ENCODE measurements at regions not wholly inside any gene's neighbourhood (a gene's known extent, or its start where the extent isn't known, plus 50 kb on each side); places are given as distances from the start of the nearest gene placed in this dataset.

DNA sequence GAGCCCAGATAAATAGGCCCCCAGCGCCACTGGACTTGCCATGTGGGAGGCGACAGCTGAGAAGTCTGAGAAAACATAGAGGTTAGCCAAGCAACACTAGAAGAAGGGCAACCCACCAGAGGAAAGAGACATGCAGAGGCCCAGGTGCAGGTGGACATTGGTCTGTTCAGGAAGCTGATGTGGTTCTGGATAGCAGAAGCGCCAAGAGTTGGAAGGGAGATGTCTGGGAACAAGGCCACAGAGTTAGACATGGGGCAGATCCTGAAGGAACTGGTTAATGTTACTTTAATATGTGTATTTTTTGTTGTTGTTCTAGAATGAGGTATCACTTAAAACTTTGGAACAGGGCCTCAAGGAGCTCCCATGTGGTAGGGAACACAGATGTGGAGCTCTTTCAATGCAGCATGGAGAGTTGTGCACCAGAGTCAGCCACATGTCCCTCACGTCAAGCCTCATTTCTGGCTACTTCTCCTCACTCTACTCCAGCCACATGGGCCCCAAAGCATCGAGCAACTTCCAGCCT lies 62.2 kb upstream of the PKDCC start:
- DNase-seq (ENCODE audit: low spot score) = no peak

DNA sequence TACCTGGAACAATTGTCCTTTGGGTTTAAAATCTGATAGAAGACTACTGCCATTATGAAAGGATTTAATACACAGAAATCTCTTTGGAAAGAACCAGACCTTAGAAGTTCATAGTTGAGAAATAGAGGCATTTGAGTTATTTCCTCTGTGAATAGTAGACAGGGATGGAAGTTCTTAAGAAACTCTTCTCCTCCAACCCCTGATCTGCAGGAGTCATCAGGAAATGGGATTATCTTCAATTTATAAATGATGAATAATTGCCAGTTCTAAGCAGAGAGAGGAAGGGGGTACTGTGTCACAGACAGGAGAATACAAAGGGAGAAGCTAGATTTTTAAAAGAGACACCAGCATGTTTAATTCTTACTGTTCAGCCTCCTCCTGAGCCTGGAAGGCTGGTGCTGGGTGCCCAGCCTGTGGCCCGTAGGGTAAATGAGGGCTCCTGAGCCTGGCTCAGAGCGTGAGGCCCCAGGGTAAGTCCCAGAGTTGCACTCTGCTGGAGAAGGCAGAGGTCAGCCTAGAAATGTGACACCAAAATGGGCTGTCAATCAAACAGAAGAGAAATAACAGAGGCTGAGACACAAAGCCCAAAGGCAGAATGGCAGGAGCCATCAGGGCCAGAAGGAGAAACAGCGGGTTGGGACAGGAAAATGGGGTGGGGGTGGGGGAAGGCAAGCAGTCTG lies 58.2 kb upstream of the PKDCC start:
- DNase-seq (ENCODE audit: low spot score) = no peak

DNA sequence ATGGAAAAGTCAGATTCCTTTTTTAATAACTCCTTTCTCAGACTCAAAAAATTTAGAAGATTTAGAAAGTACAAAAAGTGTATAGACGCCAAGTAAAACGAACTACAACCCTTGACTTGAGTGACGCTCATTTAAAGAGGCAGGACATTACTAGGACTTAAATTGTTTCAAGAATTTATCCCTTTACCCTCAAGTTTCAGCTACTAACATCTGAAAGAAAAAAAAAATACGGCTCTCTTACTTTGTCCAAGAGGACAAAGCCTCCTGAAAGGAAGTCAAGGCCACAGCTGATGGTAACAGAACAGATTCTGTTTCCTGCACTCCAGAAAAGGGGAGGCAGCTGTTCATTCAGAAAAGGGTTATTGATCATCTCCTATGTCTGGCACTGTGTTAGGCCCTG lies 57.6 kb upstream of the PKDCC start:
- no peak for DNase-seq (ENCODE audit: low spot score)

DNA sequence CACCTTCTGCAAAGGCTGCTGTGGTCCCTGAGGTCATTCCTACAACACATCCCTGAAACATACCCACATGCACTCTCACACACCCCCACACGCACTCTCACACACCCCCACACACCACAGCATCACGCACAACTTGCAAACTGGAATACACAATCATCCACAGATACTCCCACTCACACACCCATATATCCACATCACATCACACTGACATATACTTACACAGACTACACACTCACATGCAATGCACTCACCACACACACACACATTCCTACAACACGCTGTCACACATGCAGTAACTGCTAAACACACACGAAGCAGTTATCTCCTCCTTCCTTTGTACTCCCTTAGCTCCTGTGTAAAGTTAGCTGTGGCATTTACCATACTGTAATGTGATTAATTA lies 57.1 kb upstream of the PKDCC start:
- DNase-seq (ENCODE audit: low spot score) = no peak

DNA sequence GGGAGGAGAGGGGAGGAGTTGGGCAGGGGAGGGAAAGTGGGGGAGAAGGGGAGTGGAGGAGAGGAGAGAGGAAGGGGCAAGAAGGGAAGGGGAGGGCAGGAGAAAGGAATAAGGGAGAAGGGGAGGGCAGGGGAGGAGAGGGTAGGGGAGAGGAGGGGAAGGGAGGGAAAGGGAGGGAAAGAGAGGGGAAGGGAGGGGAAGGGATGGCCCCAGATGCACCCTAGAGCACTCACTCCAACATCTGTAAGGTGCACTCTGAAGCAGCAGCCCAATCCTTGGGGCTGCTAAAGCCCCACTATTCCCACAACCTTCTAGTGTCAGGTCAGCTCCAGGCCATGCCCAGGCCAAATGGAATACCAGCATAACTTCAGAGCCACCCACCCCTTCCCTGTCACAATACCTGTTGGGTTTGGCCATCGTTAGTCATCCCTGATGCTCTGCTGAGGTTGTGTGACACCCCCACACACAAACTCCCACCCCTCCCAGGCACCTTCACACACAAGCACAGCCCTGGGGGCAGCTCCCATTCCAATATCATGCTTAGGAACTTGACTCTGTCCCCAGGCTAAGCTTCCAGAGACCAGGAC lies 55.7 kb upstream of the PKDCC start:
- DNase-seq (ENCODE audit: low spot score) = no peak

DNA sequence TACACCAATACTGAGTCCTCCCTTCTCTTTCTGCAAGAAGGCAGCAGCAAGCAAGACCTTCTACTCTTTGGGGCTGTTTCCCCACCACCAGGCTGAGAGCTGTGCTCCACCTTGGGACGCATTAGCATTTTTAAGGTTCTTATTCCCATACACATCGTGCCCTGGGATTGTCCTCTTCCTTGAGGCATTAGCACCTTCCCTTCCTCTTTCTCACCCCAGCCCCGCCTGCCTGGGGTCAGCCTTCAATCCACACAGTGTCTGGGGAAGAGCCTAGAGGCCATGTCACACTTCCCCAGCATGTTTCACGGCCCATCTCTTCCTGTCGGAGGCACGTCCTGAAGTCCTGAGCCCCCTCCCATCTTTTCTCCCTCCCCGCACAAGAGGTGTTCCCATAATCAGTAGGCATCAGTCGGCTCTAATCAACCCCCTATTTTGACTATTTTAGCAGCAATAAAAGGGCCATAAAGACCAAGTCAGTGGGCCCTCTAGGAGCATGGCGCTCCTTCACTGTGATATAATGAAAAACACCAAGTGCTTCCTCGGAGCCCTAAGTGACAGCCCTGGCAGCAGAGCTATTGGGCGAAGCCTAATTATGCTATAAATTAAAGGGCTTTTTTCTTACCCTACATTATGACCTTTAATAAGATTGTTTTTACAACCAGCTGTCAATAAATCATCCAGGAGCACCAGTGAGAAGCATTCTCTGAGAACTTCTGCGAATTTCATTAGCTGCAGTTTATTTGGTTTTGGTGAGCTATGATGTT lies 55.0 kb upstream of the PKDCC start:
- DNase-seq (ENCODE audit: low spot score) = no peak

DNA sequence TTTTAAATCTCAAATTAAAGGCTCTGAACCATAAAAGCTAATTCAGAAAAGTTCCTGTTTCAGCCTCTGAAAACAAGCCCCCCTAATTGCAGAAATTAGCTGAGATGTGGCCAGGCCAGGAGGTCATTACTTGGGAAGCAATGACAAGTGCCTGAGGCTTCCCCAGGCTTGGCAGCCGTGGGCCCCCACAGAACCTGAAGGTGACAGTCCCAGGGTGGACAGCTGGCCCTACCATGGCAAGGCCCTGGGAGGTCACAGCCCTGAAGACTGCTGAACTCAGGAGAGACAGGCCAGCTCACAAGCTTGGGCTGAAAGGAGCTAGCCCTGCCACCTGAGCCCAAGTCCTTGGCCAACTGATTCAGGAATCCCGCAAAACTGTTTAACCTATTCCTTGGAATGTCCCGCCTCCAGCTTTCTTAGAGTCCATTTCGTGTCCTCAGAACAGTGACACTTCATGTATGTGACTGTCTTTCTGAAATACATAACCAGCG lies 54.3 kb upstream of the PKDCC start:
- no peak for DNase-seq (ENCODE audit: low spot score)

DNA sequence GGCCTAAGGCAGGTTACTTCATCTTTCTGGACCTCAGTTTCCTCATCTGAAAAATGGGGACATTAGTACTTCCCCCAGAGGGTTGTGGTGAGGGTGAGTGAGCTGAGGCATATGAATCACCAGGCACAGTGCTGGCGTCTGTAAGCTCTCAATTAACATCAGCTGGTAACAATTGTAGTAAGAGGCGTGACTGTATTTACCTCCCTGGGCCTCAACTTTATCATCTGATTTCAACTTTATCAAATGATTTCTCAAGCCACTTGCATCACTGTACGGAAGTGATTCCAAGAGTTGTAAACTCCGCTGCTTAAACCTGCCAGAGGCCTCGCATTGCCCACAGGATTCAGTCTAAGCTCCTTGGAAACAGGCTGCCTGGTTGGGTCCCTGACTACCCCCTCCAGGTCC lies 53.6 kb upstream of the PKDCC start:
- no peak for DNase-seq (ENCODE audit: low spot score)

DNA sequence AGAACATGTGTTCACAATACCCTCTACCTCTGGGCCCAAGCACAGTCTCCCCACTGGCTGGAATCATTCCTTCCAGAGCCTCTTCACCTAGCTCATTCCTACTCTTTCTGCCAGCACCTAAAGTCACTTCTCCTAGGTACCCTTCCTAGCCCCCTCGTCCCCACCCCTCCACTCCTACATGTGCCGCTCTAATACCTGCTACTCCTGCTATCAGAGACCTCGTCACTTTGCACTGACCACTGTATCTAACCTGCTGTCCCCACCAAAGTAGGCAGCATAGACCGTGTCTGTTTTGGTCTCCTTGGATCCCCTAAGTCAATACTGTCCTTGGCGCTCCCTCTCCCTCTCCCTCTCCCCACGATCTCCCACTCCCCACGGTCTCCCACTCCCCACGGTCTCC lies 53.2 kb upstream of the PKDCC start:
- DNase-seq (ENCODE audit: low spot score) = no peak

DNA sequence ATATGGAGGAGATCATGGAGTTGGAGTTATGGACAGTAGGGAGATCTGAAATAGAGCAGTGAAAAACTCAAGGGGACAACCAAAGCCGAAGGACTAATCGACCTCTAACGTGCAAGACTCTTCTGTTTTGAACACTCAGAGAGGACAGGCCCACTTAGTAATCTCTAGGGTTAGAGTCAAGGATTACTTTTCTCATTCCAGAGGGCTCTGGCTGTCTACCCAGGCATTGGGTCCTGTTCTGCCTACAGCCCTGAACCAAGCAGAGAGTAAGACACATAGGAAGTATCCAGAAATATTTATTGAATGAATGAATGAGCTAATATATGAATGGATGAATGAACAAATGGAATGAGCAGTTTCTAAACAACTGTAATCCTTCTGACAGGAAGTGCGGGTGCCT lies 50.3 kb upstream of the PKDCC start:
- DNase-seq (ENCODE audit: low spot score) = no peak

Data from ureter (tissue), 1 donor.